Testis (tissue), 2 donors: ENCODE measurements at regions not wholly inside any gene's neighbourhood (a gene's known extent, or its start where the extent isn't known, plus 50 kb on each side); places are given as distances from the start of the nearest gene placed in this dataset.

ENCODE experiments used
- DNase-seq: peaks from one replicate; pipeline ENCODE4 v3.0.0-alpha.2; 2019
- H3K27ac ChIP-seq, 2 donors: fragments of 200-600 bp; sonication (generic); one replicate each; pipeline ENCODE4 v1.5.1; 2019
- H3K27me3 ChIP-seq: fragments of 200-600 bp; sonication (generic); one replicate; pipeline ENCODE4 v1.5.1; 2019
- H3K36me3 ChIP-seq: fragments of 200-600 bp; sonication (generic); one replicate; pipeline ENCODE4 v1.5.1; 2017; ENCODE audit warnings: low read depth; ENCODE audit errors: missing control alignments
- H3K4me1 ChIP-seq: fragments of 200-600 bp; sonication (generic); one replicate; pipeline ENCODE4 v1.5.1; 2019
- H3K4me3 ChIP-seq, 2 donors: fragments of 200-600 bp; sonication (generic); one replicate each; pipeline ENCODE4 v1.5.1; 2017 to 2019
- H3K9me3 ChIP-seq: fragments of 200-600 bp; sonication (generic); one replicate; pipeline ENCODE4 v1.5.1; 2017
- CTCF ChIP-seq, 3 experiments: fragments of 450-650 bp in 2 of 3; fragments of 200-600 bp in 1 of 3; sonication (generic) in 1 of 3; IDR thresholded peaks; one replicate each; pipeline ENCODE4 v1.5.1; 2016 to 2019; ENCODE audit warnings: antibody characterized with exemption in 3 of 3, mild to moderate bottlenecking in 2 of 3, moderate library complexity in 1 of 3
- POLR2A ChIP-seq: fragments of 450-650 bp; IDR thresholded peaks from one replicate; pipeline ENCODE4 v1.6.1; 2017; ENCODE audit warnings: antibody characterized with exemption, mild to moderate bottlenecking, moderate library complexity
- WGBS, 2 donors: methylation state at CpG; one replicate each; pipeline ENCODE4 v1.1.5; 2018; 5-methylcytosine and 5-hydroxymethylcytosine counted together
- intact Hi-C: fragments of 100-400 bp; cut with DNase I; formaldehyde crosslinking; loops from one replicate; pipeline ENCODE4 v1.15.1; 2023; ENCODE audit warnings: low total_unique reads

GRCh38 chr21:35942211-35943144 lies 117.8 kb downstream of the SETD4 start:
- no peak for DNase-seq
- no peaks in the 10 kb centered on the region for H3K36me3 ChIP-seq
- TF ChIP-seq POLR2A (no peak), CTCF (IDR thresholded peaks at IDR 0.05) (no peak)
- H3K4me1 ChIP-seq = no peaks in the 10 kb centered on the region
- intact Hi-C loops = no loop called here
- H3K4me3 ChIP-seq = no peak overlapping the region
- no peaks in the 10 kb centered on the region for H3K27me3 ChIP-seq
- no peak overlapping the region for H3K27ac ChIP-seq
- no peaks in the 10 kb centered on the region for H3K9me3 ChIP-seq
- 89 to 91% methylated on average over 8 of the region's 8 CpGs for WGBS, 2 donors

GRCh38 chr21:35940074-35940927 lies 120.0 kb downstream of the SETD4 start:
- Histone ChIP-seq H3K4me1 (no peaks in the 10 kb centered on the region), H3K27ac (no peak overlapping the region), H3K27me3 (no peaks in the 10 kb centered on the region), H3K9me3 (no peaks in the 10 kb centered on the region), H3K36me3 (no peaks in the 10 kb centered on the region), H3K4me3 (no peak overlapping the region)
- peak; percentile 72 for DNase-seq
- intact Hi-C loops = no loop called here
- TF ChIP-seq CTCF (IDR thresholded peaks at IDR 0.05) (peak; percentile 48 to 51 (median 49)), POLR2A (no peak)
- 38 to 43% methylated on average over 11 of the region's 11 CpGs for WGBS, 2 donors

- 93 to 94% methylated on average over 2 of the region's 2 CpGs for WGBS, 2 donors
- Histone ChIP-seq H3K27ac (no peak overlapping the region), H3K27me3 (no peaks in the 10 kb centered on the region), H3K4me3 (no peak overlapping the region), H3K4me1 (peaks cover 8% of the 10 kb centered on the region), H3K36me3 (no peaks in the 10 kb centered on the region), H3K9me3 (no peaks in the 10 kb centered on the region)
- TF ChIP-seq POLR2A = no peak
- TF ChIP-seq CTCF (IDR thresholded peaks at IDR 0.05) = no peak
- intact Hi-C loops = no loop called here
- no peak for DNase-seq
Observed at GRCh38 chr21:35938446-35938845, 121.9 kb downstream of the SETD4 start.

GRCh38 chr21:35933466-35933865 lies 126.9 kb downstream of the SETD4 start:
- Histone ChIP-seq H3K4me3 (no peak overlapping the region), H3K36me3 (no peaks in the 10 kb centered on the region), H3K27me3 (no peaks in the 10 kb centered on the region), H3K27ac (peak overlapping the region; percentile 9 to 70), H3K9me3 (no peaks in the 10 kb centered on the region), H3K4me1 (peaks cover 20% of the 10 kb centered on the region)
- WGBS, 2 donors = 36 to 43% methylated on average over 3 of the region's 3 CpGs
- DNase-seq = peak; percentile 54
- no peak for TF ChIP-seq CTCF (IDR thresholded peaks at IDR 0.05)
- TF ChIP-seq POLR2A = no peak
- intact Hi-C loops = no loop called here
